Prostate gland (tissue), 2 donors: ENCODE measurements at regions not wholly inside any gene's neighbourhood (a gene's known extent, or its start where the extent isn't known, plus 50 kb on each side); places are given as distances from the start of the nearest gene placed in this dataset.

ENCODE experiments used
- POLR2A ChIP-seq: fragments of 450-650 bp; IDR thresholded peaks from one replicate; pipeline ENCODE4 v1.6.1; 2016; ENCODE audit warnings: antibody characterized with exemption, mild to moderate bottlenecking
- POLR2AphosphoS5 ChIP-seq: sonication (generic); formaldehyde crosslinking; IDR thresholded peaks from one replicate; pipeline ENCODE4 v1.6.1; 2017; ENCODE audit warnings: antibody characterized with exemption
- TF ChIP-seq, protein P1 (sequence below), 4 experiments: fragments of 200-600 bp in 2 of 4; fragments of 450-650 bp in 2 of 4; sonication (generic) in 2 of 4; IDR thresholded peaks; 1 replicate in 3 of 4; 2 replicates in 1 of 4; pipeline ENCODE4 v1.5.1; 2016 to 2019; ENCODE audit warnings: antibody characterized with exemption in 4 of 4, mild to moderate bottlenecking in 2 of 4, moderate library complexity in 2 of 4

DNA sequence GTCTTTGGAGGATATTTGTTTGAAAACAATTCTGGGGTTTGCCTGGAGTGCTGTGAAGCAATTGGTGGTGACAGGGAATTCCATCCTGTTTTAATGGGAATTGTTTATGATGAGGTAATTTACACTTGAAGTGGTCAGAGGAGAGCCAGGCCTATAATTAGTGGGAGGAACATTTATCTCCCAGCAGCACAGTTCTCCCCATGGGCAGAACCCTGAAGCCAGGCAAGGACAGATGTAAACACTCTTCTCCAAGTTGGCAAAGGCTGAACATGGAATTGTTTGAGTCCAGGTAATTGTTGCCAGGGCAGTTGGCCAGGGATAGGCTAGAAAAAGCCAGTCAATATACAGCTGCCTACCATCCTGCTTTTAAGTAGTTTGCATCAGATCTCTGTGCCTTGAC is 789.7 kb downstream of the FRK start:
- TF ChIP-seq, protein P1, sequence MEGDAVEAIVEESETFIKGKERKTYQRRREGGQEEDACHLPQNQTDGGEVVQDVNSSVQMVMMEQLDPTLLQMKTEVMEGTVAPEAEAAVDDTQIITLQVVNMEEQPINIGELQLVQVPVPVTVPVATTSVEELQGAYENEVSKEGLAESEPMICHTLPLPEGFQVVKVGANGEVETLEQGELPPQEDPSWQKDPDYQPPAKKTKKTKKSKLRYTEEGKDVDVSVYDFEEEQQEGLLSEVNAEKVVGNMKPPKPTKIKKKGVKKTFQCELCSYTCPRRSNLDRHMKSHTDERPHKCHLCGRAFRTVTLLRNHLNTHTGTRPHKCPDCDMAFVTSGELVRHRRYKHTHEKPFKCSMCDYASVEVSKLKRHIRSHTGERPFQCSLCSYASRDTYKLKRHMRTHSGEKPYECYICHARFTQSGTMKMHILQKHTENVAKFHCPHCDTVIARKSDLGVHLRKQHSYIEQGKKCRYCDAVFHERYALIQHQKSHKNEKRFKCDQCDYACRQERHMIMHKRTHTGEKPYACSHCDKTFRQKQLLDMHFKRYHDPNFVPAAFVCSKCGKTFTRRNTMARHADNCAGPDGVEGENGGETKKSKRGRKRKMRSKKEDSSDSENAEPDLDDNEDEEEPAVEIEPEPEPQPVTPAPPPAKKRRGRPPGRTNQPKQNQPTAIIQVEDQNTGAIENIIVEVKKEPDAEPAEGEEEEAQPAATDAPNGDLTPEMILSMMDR (IDR thresholded peaks at IDR 0.05): no peak
- TF ChIP-seq POLR2AphosphoS5 (no peak), POLR2A (no peak)
